Neural cell (in vitro differentiated cells): ENCODE measurements at regions not wholly inside any gene's neighbourhood (a gene's known extent, or its start where the extent isn't known, plus 50 kb on each side); places are given as distances from the start of the nearest gene placed in this dataset.

Experiments
- CTCF ChIP-seq: fragments of 450-650 bp; IDR thresholded peaks from 2 replicates; pipeline ENCODE4 v1.5.1; 2014; ENCODE audit warnings: antibody characterized with exemption, mild to moderate bottlenecking, moderate library complexity; ENCODE audit not compliant: poor library complexity, severe bottlenecking
- EP300 ChIP-seq: fragments of 450-650 bp; conservative IDR thresholded peaks from 2 replicates; pipeline ENCODE4 v1.6.1; 2014; ENCODE audit warnings: antibody characterized with exemption, mild to moderate bottlenecking, moderate library complexity; ENCODE audit not compliant: poor library complexity, severe bottlenecking
- POLR2AphosphoS5 ChIP-seq: IDR thresholded peaks from 2 replicates; pipeline ENCODE4 v1.6.1; 2012

GRCh38 chr5:53350991-53351770 is 129.2 kb upstream of the FST start:
- TF ChIP-seq CTCF (no peak), EP300 (no peak), POLR2AphosphoS5 (no peak)
